Eye (tissue), 1 donor: ENCODE measurements at regions not wholly inside any gene's neighbourhood (a gene's known extent, or its start where the extent isn't known, plus 50 kb on each side); places are given as distances from the start of the nearest gene placed in this dataset.

Source experiments
- DNase-seq: peaks from one replicate; pipeline ENCODE4 v3.0.0-alpha.2; 2015

DNA sequence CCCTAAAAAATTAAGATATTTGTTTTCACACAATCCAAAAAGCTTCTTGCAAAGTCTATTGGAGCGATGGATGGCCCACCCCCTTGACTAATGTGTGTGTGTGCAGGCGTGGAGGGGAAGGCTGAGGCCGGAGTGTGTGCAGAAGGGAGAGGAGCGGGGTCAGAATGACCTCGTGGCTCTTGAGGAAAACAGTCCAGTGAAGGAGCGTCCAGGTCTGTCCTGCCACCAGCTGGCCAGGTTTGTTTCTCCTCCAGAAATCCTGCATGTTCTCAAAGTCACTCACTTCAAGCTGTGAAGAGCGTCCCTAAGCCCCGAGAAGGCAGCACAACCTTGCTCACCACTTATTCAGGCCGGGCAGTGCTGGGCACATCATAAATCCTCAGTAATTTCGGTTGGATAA lies 69.5 kb upstream of the SSX2IP start:
- DNase-seq: no peak

DNA sequence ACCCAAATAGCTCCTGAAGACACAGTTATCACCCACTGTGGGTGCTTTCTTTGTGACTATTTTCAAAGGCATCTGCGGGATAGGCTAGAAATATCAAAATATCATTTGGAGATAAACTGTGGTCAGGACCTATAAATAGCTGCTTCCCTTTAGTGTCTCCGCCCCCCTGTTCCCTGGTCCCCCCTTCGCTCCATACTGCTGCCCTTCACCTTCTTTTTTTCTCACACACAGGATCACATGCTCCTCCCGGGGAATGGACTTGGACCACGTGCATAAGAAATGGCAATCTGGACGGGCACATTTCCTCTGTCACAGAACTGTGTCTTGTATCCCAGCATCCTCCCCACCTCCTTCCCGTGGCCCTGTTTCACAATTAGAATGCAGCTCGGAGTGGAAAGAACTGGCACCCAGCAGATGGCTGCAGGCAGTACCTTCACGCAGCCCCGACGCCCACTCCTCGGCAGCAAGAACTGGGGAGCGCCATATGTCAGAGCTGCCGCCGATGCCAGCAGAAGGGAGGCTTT lies 68.8 kb upstream of the SSX2IP start:
- peak; percentile 37 for DNase-seq

DNA sequence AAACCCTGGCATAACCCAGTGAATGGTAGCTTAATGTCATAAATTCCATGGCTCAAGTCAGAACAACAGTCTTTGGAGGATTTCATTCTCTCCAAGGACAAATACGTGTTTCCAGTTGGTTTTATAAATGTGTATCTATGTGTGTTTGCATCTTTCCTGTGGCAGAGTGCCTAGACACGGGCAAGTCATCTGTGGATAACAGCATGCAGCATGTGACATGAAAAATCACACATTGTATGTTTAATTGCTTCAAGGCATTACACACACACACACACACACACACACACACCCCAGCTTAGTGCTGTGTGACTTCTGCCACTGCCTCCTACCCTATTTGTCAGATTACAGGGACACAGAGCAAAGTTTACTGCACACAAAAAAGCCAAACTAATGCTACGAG lies 68.2 kb upstream of the SSX2IP start:
- no peak for DNase-seq

DNA sequence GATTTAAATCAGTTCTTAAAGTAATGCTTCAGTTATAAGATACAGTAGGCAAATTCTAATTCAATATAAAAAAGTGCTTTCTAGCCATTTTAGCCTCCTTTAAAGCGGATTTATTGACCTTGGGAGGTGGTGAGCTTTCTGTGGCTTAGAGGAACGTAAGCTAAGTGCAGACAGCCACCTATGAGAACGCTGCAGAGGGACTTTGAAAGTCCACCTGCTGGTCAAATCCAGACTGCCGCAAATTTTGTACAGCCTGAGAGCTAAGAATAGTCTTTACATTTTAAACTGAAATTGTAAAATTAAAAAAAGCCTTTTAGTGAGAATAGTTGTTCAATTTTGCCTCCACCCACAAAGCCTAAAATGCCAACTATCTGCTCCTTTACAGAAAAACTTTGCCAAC lies 67.0 kb upstream of the SSX2IP start:
- no peak for DNase-seq

DNA sequence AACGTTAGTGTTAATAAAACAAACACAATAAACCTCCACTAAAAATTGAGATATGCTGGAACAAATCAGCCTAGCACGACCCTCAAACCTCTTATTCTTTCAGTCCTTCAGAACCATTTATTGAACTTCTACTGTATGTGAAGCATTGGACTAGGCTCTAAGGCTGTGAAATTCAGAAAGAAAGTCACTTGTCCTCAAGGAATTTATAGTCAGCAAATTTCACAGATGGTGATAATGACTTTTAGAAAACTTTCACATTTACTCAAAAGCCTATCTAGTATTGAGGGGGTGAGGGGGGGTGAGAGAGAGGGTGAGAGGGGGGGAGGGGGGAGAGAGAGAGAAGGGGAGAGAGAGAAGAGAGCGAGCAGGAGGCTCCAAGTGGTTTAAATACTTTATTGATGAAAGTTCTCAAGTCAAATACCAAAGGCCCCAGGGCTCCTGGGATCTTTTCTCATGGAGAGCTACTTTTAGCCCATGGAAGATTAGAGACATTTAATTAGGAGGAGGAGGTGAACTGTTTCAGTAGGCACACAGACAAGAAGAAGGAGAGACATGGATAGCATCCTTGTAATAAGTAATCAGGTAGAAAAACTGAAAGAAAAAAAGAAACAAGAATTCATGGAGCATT lies 66.3 kb upstream of the SSX2IP start:
- no peak for DNase-seq

DNA sequence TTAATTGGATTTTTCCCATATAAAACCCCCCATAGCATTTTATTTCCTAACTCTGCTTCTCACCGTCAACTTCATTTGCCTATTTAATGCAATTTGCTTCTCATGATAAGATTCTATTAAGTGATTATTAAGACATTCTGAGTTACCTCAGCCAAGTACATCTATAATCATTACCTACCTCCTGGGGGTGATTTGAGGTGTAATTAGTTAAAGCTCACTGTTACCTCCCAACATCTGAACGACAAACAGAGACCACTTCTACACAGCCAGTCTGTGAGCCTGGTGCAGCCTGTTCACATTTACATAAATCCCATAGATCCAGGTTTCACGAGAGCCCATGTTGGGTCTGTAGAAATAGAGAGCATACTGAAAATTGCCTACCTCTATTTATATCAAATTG lies 65.7 kb upstream of the SSX2IP start:
- no peak for DNase-seq

DNA sequence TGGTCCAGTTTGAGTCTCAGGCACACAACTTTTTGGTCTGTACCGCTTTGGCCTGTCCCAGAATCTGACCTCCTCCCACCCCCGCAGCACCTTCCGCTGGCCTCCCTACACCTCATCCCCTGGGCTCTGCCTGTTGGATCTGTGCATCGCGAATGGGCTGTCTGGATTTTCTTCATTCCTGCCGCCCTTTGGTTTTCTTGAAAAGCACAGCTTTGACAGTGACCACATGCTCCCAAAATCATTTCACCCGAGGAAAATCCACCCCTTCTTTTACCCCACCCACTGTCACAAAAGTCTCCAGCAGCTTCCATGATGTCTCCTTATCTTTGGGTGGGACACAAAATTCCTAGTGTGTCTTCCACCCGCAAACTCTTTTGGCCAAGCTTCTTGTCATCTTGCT lies 65.0 kb upstream of the SSX2IP start:
- DNase-seq: no peak

DNA sequence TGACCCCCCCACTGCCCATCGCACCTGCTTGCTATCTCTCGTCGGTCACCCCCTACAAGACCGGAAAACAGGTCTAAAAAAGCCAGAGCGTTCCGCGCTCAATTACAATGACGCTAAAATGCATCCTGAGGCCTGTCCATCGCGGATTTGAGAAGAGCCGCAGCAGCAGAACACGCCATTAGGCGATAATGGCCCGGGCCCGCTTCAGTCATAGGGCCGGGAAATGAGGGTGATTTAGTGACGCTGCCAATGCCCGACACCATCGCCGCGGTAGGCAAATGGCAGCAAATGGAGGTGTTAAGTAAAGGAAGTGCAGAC lies 64.1 kb upstream of the SSX2IP start:
- DNase-seq: no peak

DNA sequence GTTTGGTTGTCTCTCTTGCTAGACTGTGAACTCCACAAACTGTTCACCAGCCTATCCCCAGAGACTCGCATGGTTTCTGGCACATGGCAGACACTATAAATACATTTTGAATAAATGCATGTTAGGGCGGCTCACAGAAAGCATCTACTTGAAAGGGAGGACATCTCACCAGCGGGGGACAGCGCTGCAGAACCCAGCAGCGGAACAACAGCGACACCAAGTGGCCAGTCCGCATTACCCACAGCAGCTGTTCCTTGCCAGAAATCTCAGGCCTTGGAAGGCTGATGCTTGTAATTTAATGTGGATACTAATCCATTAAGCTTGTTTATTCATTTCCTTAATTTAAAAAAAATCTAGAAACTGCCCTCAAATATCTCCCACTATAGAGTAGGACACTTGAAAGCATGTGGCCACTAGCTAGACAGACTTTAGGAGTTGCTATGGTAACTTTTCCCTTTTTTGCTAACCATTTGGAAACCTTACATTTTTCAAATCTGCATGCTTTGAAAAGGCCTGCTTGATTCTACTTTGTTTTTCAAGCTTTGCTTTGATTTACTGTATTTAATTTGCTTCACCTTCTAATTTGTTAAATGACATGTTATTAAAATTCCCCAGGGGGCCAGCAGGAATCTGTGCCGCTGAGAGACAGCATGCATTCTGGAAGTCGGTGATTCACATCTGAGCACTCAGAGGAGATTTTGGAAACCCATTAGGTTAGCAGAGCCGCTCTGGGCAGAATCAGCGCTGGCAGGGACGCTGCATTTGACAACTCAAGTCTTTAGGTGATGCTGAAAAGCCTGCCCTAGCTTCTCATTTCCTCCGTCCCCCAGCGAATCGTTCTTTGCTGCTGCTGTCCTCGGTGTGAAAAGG lies 63.5 kb upstream of the SSX2IP start:
- peak; percentile 93 for DNase-seq

DNA sequence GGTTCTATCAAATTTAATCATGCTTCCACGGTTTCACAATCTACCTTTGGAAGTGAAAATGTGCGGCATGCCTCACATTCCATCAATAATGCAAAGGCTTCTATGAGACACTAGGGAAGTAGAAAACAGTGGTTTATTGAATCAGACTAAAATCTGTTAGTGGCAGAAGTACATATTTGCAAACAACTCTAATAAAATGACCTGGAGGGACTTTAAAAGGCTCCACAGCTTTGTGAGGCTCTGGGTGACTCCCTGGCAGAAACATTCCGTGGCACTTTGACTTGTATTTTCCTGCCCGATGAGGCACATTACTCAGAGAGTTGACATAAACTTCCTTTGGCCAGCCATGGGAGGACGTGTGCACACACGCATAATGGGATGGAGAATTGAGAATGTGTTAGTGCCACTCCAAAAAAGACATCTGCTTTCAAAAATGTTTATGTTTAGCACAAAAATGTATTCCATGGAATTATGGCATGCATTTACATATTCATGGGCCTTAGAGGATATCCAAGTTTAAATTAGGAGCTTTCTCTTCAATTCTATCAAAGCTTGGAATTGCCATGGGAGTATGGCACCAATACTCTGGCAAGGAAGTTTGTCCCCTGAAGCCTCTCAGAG lies 60.0 kb upstream of the SSX2IP start:
- peak; percentile 41 for DNase-seq

DNA sequence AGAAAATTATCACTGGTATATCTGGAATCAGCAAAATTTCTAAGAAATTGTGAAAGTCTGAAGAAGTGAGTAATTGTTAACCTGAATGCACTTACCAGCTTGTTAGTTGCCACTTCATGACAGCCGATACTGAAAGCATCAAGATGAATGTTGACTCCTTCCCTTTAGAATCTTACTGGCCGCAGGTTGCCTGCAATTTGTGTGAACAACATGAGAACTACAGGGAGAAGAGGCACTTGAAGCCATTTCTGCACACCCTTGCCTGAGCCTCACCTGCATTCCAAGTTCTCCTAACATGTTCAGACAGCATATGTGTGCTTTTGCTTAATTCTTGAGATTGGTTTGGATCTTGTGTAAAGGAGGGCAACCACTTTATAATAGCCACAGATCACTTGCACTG lies 59.2 kb upstream of the SSX2IP start:
- DNase-seq: no peak

DNA sequence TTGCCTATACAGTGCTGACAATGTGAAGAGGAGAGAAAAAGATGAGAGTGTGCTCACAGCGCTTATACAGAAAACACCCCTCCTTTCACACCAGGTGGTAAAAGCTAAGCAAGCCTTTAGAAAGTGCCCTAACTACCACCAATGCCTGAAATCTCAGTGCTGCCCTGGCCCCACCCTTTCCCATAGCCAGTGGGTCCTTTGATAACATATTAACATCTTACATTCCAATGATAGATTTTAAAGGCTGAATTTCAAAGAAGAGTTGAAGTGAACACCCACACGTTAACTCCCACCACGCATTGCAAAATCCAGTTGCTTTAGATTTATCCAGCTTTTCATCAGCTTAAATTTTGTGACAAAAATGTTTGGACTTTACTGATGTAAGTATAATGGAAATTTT lies 58.1 kb upstream of the SSX2IP start:
- DNase-seq: no peak

DNA sequence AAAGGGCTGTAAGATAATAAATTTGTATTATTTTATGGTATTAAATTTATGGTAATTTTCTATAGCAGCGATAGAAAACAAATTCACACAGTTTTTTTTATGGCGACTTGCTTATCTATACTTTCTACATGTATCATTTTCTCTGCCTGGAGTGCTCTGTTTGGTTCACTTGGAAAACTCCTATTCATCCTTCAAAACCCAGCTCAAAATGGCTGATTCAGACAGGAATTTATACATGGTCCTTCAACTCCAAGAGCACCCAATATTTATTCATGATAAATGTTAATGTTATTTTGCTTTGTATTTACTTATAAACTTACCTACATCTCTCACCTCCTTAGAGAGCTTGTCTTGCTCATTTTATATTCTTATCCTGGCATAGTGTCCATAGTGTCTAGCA lies 55.6 kb upstream of the SSX2IP start:
- DNase-seq: no peak

DNA sequence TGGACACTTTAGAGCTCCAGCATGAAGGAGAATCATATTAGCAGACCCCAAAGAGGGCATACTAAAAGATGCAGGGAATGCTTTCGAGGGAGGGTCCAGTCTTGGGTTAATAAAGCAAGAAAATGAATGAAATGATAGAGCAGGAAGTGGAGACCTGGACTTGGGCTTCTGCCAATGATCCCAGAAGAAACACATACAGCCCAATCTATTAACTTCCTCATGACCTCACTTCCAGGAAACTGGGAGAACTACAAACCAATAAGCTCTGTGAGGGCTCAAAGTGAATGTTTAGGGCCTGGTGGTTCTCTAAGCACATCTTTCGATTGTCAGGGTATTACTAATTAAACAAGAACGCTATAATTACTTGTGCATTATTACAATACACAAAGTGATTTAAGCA lies 53.6 kb upstream of the SSX2IP start:
- DNase-seq: no peak

DNA sequence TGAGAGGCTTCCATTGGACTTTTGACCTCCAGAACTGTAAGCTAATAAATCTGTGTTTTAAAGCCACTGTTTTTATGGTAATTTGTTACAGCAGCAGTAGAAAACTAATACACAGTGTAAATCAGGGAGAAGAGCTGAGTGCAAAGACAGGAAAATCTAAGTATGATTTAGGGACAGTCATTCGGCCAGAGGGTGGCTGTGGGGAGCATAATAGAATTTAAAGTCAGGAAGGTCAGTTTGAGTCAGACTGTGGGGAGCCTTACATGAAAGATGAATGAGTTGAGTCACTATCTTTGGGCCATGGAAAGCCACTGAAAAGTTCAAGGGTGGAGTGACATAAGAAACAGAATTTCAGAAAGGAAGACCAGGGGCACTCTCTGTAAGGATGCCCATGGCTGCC lies 52.4 kb upstream of the SSX2IP start:
- DNase-seq: no peak

DNA sequence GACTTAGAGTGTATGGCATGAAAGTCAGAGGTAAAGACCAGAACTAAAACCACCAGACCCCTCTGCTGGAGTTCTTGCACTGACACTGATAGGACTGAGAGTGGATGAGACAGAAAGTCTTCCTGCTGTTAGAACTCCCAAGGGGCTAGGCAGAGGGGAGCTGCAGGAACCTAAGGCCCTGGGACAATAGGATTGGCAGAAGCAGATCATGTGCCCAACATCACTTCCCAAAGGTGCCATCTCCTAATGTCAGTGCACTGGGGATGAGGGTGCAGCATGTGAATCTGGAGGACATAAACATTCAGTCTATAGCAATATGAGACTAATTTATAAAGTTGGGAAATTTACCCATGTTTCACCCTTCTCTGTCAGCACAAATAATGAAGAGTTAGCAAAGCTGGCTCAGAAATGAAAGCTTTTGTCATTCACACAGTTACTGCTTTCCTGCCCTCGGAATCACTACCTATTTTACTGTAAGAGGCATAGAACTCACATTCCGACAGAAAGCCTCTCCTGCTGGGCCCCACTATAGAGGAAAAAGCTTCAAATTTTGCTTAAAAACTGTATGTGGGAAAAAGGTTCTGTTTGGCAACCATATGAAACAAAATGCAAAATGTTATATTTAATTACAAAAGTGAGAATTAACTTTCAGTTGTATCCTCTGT lies 49.9 kb upstream of the SSX2IP start:
- no peak for DNase-seq
